Nephron (organoid): ENCODE measurements at regions not wholly inside any gene's neighbourhood (a gene's known extent, or its start where the extent isn't known, plus 50 kb on each side); places are given as distances from the start of the nearest gene placed in this dataset.
A peak's percentile ranks its signal among the peaks of the same experiment; 100 is the strongest.

Experiments used
- H3K27ac Mint-ChIP-seq, 3 experiments: 2 replicates each; pipeline ENCODE4 v1.8.0; 2020; ENCODE audit warnings: mixed read lengths in 3 of 3, mild to moderate bottlenecking in 2 of 3, moderate library complexity in 1 of 3
- H3K27me3 Mint-ChIP-seq: 2 replicates; pipeline ENCODE4 v1.8.0; 2021; ENCODE audit warnings: low read depth, mild to moderate bottlenecking, moderate library complexity, mixed read lengths
- H3K36me3 Mint-ChIP-seq: 2 replicates; pipeline ENCODE4 v1.8.0; 2020; ENCODE audit warnings: low read depth, mixed read lengths
- H3K4me1 Mint-ChIP-seq: 2 replicates; pipeline ENCODE4 v1.8.0; 2020; ENCODE audit warnings: mixed read lengths
- H3K4me3 Mint-ChIP-seq, 3 experiments: 2 replicates each; pipeline ENCODE4 v1.8.0; 2020; ENCODE audit warnings: mild to moderate bottlenecking in 3 of 3, mixed read lengths in 3 of 3, moderate library complexity in 2 of 3
- H3K9me3 Mint-ChIP-seq: 2 replicates; pipeline ENCODE4 v1.8.0; 2020; ENCODE audit warnings: mixed read lengths
- TF ChIP-seq, protein P1 (sequence below), 3 experiments: fragments of 200-600 bp; sonication (generic); IDR thresholded peaks; one replicate each; pipeline ENCODE4 v1.5.0; 2021; ENCODE audit warnings: antibody characterized with exemption in 3 of 3; ENCODE audit not compliant: unreplicated experiment in 3 of 3

DNA sequence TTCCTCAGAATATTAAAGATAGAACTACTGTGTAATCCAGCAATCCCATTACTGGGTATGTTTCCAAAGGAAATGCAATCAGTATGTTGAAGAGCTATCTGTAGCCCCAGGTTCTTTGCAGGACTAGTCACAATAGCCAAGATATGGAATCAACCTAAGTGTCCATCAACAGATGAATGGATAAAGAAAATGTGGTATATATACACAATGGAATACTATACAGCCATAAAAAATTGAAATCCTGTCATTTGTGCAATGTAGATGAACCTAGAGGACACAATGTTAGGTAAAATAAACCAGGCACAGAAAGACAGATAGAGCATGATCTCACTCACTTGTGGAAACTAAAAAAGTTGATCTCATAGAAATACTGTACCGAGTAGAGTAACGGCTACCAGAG, 306.0 kb upstream of the MARCKS start:
- Mint-ChIP-seq H3K27ac (no peak overlapping the region), H3K9me3 (peaks cover 20% of the 10 kb centered on the region), H3K4me3 (no peak overlapping the region), H3K36me3 (no peaks in the 10 kb centered on the region), H3K4me1 (no peaks in the 10 kb centered on the region), H3K27me3 (peaks cover 1% of the 10 kb centered on the region)
- TF ChIP-seq, protein P1, sequence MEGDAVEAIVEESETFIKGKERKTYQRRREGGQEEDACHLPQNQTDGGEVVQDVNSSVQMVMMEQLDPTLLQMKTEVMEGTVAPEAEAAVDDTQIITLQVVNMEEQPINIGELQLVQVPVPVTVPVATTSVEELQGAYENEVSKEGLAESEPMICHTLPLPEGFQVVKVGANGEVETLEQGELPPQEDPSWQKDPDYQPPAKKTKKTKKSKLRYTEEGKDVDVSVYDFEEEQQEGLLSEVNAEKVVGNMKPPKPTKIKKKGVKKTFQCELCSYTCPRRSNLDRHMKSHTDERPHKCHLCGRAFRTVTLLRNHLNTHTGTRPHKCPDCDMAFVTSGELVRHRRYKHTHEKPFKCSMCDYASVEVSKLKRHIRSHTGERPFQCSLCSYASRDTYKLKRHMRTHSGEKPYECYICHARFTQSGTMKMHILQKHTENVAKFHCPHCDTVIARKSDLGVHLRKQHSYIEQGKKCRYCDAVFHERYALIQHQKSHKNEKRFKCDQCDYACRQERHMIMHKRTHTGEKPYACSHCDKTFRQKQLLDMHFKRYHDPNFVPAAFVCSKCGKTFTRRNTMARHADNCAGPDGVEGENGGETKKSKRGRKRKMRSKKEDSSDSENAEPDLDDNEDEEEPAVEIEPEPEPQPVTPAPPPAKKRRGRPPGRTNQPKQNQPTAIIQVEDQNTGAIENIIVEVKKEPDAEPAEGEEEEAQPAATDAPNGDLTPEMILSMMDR (IDR thresholded peaks at IDR 0.05; ENCODE audit: unreplicated experiment in 3 of 3): no peak

DNA sequence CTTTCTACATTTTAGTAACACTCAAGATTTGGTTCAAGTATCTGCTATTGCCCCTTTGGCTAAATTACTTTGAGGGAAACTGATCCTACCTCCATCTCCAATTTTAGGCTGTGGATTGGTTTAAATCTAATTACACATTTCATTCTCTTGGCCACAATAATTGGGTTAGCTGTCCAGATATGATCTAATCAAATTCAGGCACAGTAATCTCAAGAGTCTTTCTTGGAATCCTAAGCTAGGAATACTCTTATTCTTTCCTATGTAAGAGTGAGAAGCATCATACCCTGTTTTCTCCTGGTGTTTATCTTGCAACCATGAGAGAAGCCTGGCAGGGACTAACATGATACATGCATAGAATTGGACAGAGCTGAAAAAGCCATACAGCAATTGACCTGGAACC, 300.4 kb upstream of the MARCKS start:
- TF ChIP-seq, protein P1 (IDR thresholded peaks at IDR 0.05; ENCODE audit: unreplicated experiment in 3 of 3): no peak
- H3K4me3 Mint-ChIP-seq: no peak overlapping the region
- H3K4me1 Mint-ChIP-seq: peaks cover 20% of the 10 kb centered on the region
- no peak overlapping the region for H3K27ac Mint-ChIP-seq
- H3K9me3 Mint-ChIP-seq: peaks cover 3% of the 10 kb centered on the region
- H3K36me3 Mint-ChIP-seq: no peaks in the 10 kb centered on the region
- H3K27me3 Mint-ChIP-seq: no peaks in the 10 kb centered on the region

DNA sequence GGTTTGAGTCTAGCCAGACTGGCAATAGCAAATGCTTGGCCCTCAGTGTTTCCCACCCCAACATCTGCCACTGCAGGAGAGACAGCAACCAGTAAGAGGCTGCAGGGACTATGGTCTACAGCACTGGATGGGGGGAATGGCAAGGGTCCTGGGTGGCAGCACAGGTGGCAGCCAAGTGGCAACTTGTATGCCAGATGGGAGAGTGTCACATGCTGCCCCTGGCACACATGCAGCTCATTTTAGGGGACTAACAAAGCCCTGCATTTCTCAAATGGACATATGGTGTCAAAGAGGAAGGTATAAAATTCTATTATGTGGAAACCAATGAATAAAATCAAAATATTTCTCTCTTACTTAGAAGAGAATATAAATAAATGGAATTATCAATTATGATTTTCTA, 298.7 kb upstream of the MARCKS start:
- Mint-ChIP-seq H3K4me3 (no peak overlapping the region), H3K4me1 (peaks cover 20% of the 10 kb centered on the region), H3K9me3 (no peaks in the 10 kb centered on the region), H3K27ac (peak overlapping the region; percentile 30 to 76 (median 53)), H3K36me3 (no peaks in the 10 kb centered on the region), H3K27me3 (no peaks in the 10 kb centered on the region)
- TF ChIP-seq, protein P1 (IDR thresholded peaks at IDR 0.05; ENCODE audit: unreplicated experiment in 3 of 3): no peak

DNA sequence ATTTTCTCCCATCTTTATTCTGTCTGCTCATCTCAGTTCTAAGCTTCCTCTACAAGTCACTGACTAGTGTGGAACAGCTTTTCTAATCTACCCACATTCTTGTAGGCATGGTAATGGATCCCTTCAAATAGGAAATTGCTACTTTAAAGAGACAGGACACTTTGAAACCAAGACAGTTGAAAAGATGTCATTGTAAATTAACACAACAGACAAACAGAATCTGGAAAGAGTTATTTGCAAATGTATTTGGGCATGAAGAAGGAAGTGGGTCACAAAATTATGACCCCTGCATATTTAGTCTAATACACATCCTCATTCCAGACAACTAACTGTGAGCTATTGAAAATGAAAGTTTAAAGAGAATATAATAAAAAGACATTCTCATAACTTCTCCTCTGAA, 298.2 kb upstream of the MARCKS start:
- Mint-ChIP-seq H3K27ac (peak overlapping the region; percentile 51 to 76 (median 53)), H3K27me3 (no peaks in the 10 kb centered on the region), H3K36me3 (no peaks in the 10 kb centered on the region), H3K9me3 (no peaks in the 10 kb centered on the region), H3K4me1 (peaks cover 20% of the 10 kb centered on the region), H3K4me3 (no peak overlapping the region)
- TF ChIP-seq, protein P1 (IDR thresholded peaks at IDR 0.05; ENCODE audit: unreplicated experiment in 3 of 3): no peak

DNA sequence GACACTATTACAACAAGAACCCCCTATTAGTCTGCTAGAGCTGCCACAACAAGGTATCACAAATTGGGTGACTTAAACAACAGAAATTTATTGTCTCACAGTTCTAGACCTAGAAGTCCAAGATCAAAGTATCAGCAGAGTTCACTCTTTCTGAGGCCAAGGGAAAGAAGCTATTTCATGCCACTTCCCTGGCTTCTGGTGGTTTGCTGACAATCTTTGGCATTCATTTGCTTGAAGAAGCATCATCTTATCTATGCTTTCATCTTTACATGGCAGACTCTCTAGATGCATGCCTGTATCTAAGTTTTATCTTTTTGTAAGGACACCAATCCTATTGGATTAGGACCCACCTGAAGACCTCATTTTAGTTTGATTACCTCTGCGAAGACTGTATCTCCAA, 296.8 kb upstream of the MARCKS start:
- TF ChIP-seq, protein P1 (IDR thresholded peaks at IDR 0.05; ENCODE audit: unreplicated experiment in 3 of 3): no peak
- Mint-ChIP-seq H3K4me3 (no peak overlapping the region), H3K4me1 (peaks cover 33% of the 10 kb centered on the region), H3K36me3 (no peaks in the 10 kb centered on the region), H3K27ac (peak overlapping the region in 1 of 3 experiments; percentile 76), H3K27me3 (peaks cover 7% of the 10 kb centered on the region), H3K9me3 (no peaks in the 10 kb centered on the region)

DNA sequence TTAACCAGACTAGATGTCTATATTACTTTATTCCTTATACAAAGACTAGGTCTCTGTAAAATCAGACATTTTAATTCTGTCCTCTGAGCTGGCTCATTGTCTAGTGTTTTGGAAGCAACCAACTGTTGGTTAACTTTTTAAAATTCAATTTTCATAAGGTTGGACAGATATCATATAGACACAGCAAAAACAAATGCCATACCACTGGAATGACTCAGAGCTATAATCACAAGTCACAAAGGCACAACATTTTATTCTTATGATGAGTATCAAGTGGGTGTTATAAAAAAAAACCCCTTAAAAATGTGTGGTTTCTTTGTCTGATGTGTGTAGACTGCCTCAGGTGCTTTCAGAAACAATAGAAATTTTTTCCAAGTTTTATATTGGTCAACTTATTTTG, 296.2 kb upstream of the MARCKS start:
- Mint-ChIP-seq H3K36me3 (no peaks in the 10 kb centered on the region), H3K27ac (peak overlapping the region in 1 of 3 experiments; percentile 76), H3K27me3 (peaks cover 7% of the 10 kb centered on the region), H3K4me3 (no peak overlapping the region), H3K9me3 (no peaks in the 10 kb centered on the region), H3K4me1 (peaks cover 38% of the 10 kb centered on the region)
- TF ChIP-seq, protein P1 (IDR thresholded peaks at IDR 0.05; ENCODE audit: unreplicated experiment in 3 of 3): no peak
